Neural crest cell (in vitro differentiated cells): ENCODE measurements at regions not wholly inside any gene's neighbourhood (a gene's known extent, or its start where the extent isn't known, plus 50 kb on each side); places are given as distances from the start of the nearest gene placed in this dataset.

Experiments used
- DNase-seq: peaks from one replicate; pipeline ENCODE4 v3.0.0; 2021; ENCODE audit warnings: low read depth, mixed read lengths, low spot score
- H3K27ac Mint-ChIP-seq: one replicate; pipeline ENCODE4 v1.8.0; 2021; ENCODE audit warnings: mild to moderate bottlenecking, mixed read lengths; ENCODE audit not compliant: unreplicated experiment
- H3K27me3 Mint-ChIP-seq: 2 replicates; pipeline ENCODE4 v1.8.0; 2021; ENCODE audit warnings: low read depth, mild to moderate bottlenecking, mixed read lengths
- H3K36me3 Mint-ChIP-seq: 2 replicates; pipeline ENCODE4 v1.8.0; 2021; ENCODE audit warnings: low read depth, mild to moderate bottlenecking, mixed read lengths
- H3K4me1 Mint-ChIP-seq: 2 replicates; pipeline ENCODE4 v1.8.0; 2021; ENCODE audit warnings: mixed read lengths
- H3K4me3 Mint-ChIP-seq: one replicate; pipeline ENCODE4 v1.8.0; 2021; ENCODE audit warnings: mild to moderate bottlenecking, mixed read lengths
- H3K9me3 Mint-ChIP-seq: 2 replicates; pipeline ENCODE4 v1.8.0; 2021; ENCODE audit warnings: mixed read lengths
- TF ChIP-seq, protein P1 (sequence below): fragments of 200-600 bp; sonication (generic); conservative IDR thresholded peaks from 2 replicates; pipeline ENCODE4 v1.5.0; 2021; ENCODE audit warnings: antibody characterized with exemption, mild to moderate bottlenecking

DNA sequence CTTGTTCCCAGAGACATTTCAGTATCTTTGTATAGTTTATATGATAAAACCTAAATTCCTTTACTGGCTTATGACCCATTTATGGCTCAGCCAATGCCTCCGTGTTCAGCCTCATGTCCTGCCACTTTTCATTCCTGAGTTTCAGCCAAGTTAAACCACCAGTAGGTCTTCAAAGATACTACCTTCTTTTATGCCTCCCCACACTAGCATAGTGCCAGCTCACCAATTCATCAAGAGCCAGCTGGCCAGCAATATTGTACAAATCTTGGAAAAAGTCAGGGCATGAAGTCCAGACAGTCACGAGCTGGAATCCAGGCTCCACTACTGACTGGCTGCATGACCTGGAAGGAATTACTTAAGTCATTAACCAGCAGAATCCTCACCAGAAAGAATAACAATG, 446.0 kb downstream of the GPATCH2 start:
- H3K27ac Mint-ChIP-seq, result peak overlapping the region; percentile 35
- H3K9me3 Mint-ChIP-seq, result no peaks in the 10 kb centered on the region
- no peaks in the 10 kb centered on the region for H3K4me1 Mint-ChIP-seq
- no peaks in the 10 kb centered on the region for H3K36me3 Mint-ChIP-seq
- H3K27me3 Mint-ChIP-seq, result no peaks in the 10 kb centered on the region
- TF ChIP-seq, protein P1, sequence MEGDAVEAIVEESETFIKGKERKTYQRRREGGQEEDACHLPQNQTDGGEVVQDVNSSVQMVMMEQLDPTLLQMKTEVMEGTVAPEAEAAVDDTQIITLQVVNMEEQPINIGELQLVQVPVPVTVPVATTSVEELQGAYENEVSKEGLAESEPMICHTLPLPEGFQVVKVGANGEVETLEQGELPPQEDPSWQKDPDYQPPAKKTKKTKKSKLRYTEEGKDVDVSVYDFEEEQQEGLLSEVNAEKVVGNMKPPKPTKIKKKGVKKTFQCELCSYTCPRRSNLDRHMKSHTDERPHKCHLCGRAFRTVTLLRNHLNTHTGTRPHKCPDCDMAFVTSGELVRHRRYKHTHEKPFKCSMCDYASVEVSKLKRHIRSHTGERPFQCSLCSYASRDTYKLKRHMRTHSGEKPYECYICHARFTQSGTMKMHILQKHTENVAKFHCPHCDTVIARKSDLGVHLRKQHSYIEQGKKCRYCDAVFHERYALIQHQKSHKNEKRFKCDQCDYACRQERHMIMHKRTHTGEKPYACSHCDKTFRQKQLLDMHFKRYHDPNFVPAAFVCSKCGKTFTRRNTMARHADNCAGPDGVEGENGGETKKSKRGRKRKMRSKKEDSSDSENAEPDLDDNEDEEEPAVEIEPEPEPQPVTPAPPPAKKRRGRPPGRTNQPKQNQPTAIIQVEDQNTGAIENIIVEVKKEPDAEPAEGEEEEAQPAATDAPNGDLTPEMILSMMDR, result no peak
- H3K4me3 Mint-ChIP-seq, result no peak overlapping the region
- DNase-seq, result no peak

DNA sequence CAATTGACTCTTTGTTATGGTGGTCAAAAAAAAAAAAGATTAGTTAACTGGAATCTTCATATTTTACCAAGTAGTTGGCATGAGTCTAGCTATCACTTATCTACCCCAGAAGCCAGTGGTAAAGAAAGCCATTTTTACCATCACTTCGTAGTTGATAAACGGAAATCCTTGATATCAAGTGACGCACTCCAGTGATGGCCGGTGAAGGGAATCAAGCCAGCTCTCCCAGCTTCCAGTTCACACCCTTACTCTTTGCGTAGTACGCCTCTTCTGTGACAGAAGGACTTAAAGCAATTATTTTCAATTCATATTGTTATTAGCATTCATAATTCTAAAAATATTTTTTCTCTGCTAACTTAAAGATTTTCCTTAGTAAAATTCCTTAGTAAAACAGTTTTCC, 447.9 kb downstream of the GPATCH2 start:
- Mint-ChIP-seq H3K27me3 (no peaks in the 10 kb centered on the region), H3K4me3 (no peak overlapping the region), H3K36me3 (no peaks in the 10 kb centered on the region), H3K4me1 (no peaks in the 10 kb centered on the region), H3K27ac (no peak overlapping the region), H3K9me3 (no peaks in the 10 kb centered on the region)
- TF ChIP-seq, protein P1, result no peak
- DNase-seq, result no peak

DNA sequence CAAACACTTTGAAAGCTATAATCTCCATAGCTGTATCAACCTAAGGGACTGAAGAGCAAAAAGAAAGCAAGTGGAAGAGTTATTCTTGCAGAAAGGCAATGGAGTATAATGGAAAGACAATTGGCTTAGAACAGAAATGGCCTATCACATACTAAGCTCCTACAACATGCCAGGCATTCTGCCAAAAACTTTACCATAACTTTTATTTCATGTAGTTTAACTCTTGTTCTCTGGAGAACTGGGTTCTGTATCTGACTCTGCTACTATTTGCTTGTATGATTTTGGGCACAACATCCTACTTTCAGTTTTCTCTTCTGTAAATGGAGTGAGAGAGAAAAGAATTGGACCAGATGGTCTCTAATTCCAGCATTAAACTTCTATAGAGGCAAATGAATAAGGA, 449.1 kb downstream of the GPATCH2 start:
- H3K36me3 Mint-ChIP-seq, result no peaks in the 10 kb centered on the region
- no peaks in the 10 kb centered on the region for H3K4me1 Mint-ChIP-seq
- DNase-seq, result no peak
- no peaks in the 10 kb centered on the region for H3K9me3 Mint-ChIP-seq
- peak overlapping the region; percentile 2 for H3K27ac Mint-ChIP-seq
- H3K4me3 Mint-ChIP-seq, result no peak overlapping the region
- TF ChIP-seq, protein P1, result no peak
- H3K27me3 Mint-ChIP-seq, result no peaks in the 10 kb centered on the region

DNA sequence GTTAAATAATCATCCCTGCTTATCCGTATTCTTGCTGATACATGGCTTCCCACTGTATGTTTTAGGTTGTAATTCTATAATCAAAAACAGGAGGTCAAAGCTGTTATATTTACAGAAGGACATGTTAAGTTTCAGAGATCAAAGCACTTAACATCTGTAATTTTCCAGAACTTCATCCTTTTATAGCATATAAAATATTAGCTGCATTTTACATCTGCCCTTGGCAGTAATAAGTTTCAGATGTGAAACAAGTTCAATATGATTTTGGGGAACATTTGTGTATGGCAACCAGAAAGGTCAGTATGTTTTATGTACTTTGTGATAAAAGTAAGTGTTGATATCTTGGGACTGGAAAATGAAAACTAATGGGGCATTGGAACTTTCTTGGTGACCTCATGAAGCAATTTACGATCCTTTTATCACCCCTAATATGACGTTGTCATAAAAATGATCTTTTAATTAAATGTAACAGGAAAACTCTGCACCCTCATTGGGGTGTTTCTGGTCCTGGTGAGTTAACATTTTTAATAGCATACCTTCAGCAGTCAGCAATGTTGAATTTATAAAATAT, 449.6 kb downstream of the GPATCH2 start:
- H3K9me3 Mint-ChIP-seq, result no peaks in the 10 kb centered on the region
- no peaks in the 10 kb centered on the region for H3K4me1 Mint-ChIP-seq
- H3K36me3 Mint-ChIP-seq, result no peaks in the 10 kb centered on the region
- no peak overlapping the region for H3K4me3 Mint-ChIP-seq
- DNase-seq, result no peak
- H3K27me3 Mint-ChIP-seq, result no peaks in the 10 kb centered on the region
- H3K27ac Mint-ChIP-seq, result no peak overlapping the region
- TF ChIP-seq, protein P1, result no peak

DNA sequence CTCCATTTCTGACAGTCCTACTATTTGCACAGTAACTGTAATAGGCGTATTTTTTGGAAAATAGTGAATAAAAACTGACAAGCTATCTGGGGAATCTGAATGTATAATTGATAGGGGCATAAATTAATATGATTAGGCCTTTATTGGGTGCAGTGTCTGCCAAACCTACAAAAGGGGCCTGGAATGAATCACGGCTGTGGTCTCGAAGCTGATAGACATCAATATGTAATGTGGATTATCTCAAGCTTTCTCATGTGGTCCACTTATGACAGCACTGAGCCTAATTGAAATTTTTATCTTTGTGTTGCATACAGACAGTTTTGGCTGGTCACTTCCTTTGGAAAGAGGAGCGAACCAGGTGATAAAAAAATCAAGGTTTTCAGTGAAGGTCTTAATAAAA, 450.4 kb downstream of the GPATCH2 start:
- H3K4me1 Mint-ChIP-seq, result no peaks in the 10 kb centered on the region
- H3K36me3 Mint-ChIP-seq, result no peaks in the 10 kb centered on the region
- DNase-seq, result no peak
- no peaks in the 10 kb centered on the region for H3K9me3 Mint-ChIP-seq
- no peak overlapping the region for H3K27ac Mint-ChIP-seq
- no peaks in the 10 kb centered on the region for H3K27me3 Mint-ChIP-seq
- no peak overlapping the region for H3K4me3 Mint-ChIP-seq
- TF ChIP-seq, protein P1, result no peak

DNA sequence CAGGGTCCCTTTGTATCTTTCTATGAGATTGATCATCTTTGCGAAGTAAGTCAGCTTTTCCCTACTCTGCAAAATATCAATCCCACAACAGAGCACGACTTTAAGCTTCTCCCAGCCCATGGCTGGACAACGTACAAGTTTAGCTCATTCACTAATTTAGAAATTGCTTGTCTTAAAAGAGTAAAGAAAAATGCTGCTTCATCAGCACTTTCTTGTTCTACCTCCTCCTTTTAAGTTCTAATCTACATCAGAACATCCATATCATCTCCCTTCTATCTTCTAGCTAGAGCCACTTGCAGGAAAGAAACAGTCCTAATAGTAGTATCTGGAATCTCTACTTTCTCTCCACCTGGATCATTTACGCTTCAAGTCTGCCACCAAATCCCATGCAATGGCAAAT, 441.2 kb upstream of the ESRRG start:
- no peak for DNase-seq
- Mint-ChIP-seq H3K4me1 (no peaks in the 10 kb centered on the region), H3K4me3 (no peak overlapping the region), H3K9me3 (no peaks in the 10 kb centered on the region), H3K27me3 (peaks cover 12% of the 10 kb centered on the region), H3K27ac (no peak overlapping the region), H3K36me3 (no peaks in the 10 kb centered on the region)
- TF ChIP-seq, protein P1, result no peak
